ENCODE measurements at regions not wholly inside any gene's neighbourhood (a gene's known extent, or its start where the extent isn't known, plus 50 kb on each side); places are given as distances from the start of the nearest gene placed in this dataset.

- POLR2A ChIA-PET, result no interaction called here
- BruUV-seq (replicated peaks), result no TSS peak
- CTCF ChIA-PET, result no interaction called here
- Histone ChIP-seq H3K4me3 (ENCODE audit: low read depth, low read length) (no peak overlapping the region), H3K27me3 (replicated peaks; ENCODE audit: control insufficient read depth, insufficient read depth, low read length) (no peaks in the 10 kb centered on the region), H3K4me1 (no peaks in the 10 kb centered on the region), H3K9me3 (no peaks in the 10 kb centered on the region), H3K36me3 (ENCODE audit: control insufficient read depth, insufficient read depth, low read length) (no peaks in the 10 kb centered on the region)
- no peak overlapping the region for H3K27ac Mint-ChIP-seq (ENCODE audit: unreplicated experiment)
- no peaks in the 10 kb centered on the region for H3K9me3 Mint-ChIP-seq (ENCODE audit: unreplicated experiment)
- no peaks in the 10 kb centered on the region for H3K4me1 Mint-ChIP-seq (ENCODE audit: low read depth, unreplicated experiment)
- no peaks in the 10 kb centered on the region for H3K36me3 Mint-ChIP-seq (ENCODE audit: insufficient read depth, unreplicated experiment)
- no peak overlapping the region for H3K4me3 Mint-ChIP-seq (ENCODE audit: unreplicated experiment)
- intact Hi-C loops (cut with micrococcal nuclease; ENCODE audit: unreplicated experiment), result no loop called here
- no peak for DNase-seq
- no peaks in the 10 kb centered on the region for H3K27me3 Mint-ChIP-seq (ENCODE audit: insufficient read depth, unreplicated experiment)
- no peak for TF ChIP-seq CTCF (IDR thresholded peaks at IDR 0.05; ENCODE audit: insufficient read depth in 1 of 2, low read depth in 1 of 2, low read length in 1 of 2, severe bottlenecking in 1 of 2, unreplicated experiment in 1 of 2)
Measured at GRCh38 chr6:61592238-61592637, 693.8 kb downstream of the KHDRBS2 start.

GRCh38 chr6:61586934-61587537 is 699.0 kb downstream of the KHDRBS2 start:
- Histone ChIP-seq H3K4me3 (ENCODE audit: low read depth, low read length) (no peak overlapping the region), H3K9me3 (no peaks in the 10 kb centered on the region), H3K4me1 (no peaks in the 10 kb centered on the region), H3K36me3 (ENCODE audit: control insufficient read depth, insufficient read depth, low read length) (no peaks in the 10 kb centered on the region), H3K27me3 (replicated peaks; ENCODE audit: control insufficient read depth, insufficient read depth, low read length) (no peaks in the 10 kb centered on the region)
- Mint-ChIP-seq H3K27me3 (ENCODE audit: insufficient read depth, unreplicated experiment) (no peaks in the 10 kb centered on the region), H3K36me3 (ENCODE audit: insufficient read depth, unreplicated experiment) (no peaks in the 10 kb centered on the region), H3K9me3 (ENCODE audit: unreplicated experiment) (no peaks in the 10 kb centered on the region), H3K4me1 (ENCODE audit: low read depth, unreplicated experiment) (no peaks in the 10 kb centered on the region), H3K27ac (ENCODE audit: unreplicated experiment) (no peak overlapping the region), H3K4me3 (ENCODE audit: unreplicated experiment) (no peak overlapping the region)
- ChIA-PET POLR2A (no interaction called here), CTCF (no interaction called here)
- TF ChIP-seq CTCF (IDR thresholded peaks at IDR 0.05; ENCODE audit: insufficient read depth in 1 of 2, low read depth in 1 of 2, low read length in 1 of 2, severe bottlenecking in 1 of 2, unreplicated experiment in 1 of 2), result no peak
- no TSS peak for BruUV-seq (replicated peaks)
- intact Hi-C loops (cut with micrococcal nuclease; ENCODE audit: unreplicated experiment), result no loop called here
- no peak for DNase-seq

GRCh38 chr6:61585504-61585903 is 700.5 kb downstream of the KHDRBS2 start:
- Histone ChIP-seq H3K27me3 (replicated peaks; ENCODE audit: control insufficient read depth, insufficient read depth, low read length) (no peaks in the 10 kb centered on the region), H3K4me1 (no peaks in the 10 kb centered on the region), H3K4me3 (ENCODE audit: low read depth, low read length) (no peak overlapping the region), H3K9me3 (no peaks in the 10 kb centered on the region), H3K36me3 (ENCODE audit: control insufficient read depth, insufficient read depth, low read length) (no peaks in the 10 kb centered on the region)
- DNase-seq, result no peak
- Mint-ChIP-seq H3K27ac (ENCODE audit: unreplicated experiment) (no peak overlapping the region), H3K4me1 (ENCODE audit: low read depth, unreplicated experiment) (no peaks in the 10 kb centered on the region), H3K4me3 (ENCODE audit: unreplicated experiment) (no peak overlapping the region), H3K36me3 (ENCODE audit: insufficient read depth, unreplicated experiment) (no peaks in the 10 kb centered on the region), H3K9me3 (ENCODE audit: unreplicated experiment) (no peaks in the 10 kb centered on the region), H3K27me3 (ENCODE audit: insufficient read depth, unreplicated experiment) (no peaks in the 10 kb centered on the region)
- ChIA-PET CTCF (no interaction called here), POLR2A (no interaction called here)
- no peak for TF ChIP-seq CTCF (IDR thresholded peaks at IDR 0.05; ENCODE audit: insufficient read depth in 1 of 2, low read depth in 1 of 2, low read length in 1 of 2, severe bottlenecking in 1 of 2, unreplicated experiment in 1 of 2)
- BruUV-seq (replicated peaks), result no TSS peak
- intact Hi-C loops (cut with micrococcal nuclease; ENCODE audit: unreplicated experiment), result no loop called here
